Caco-2 (cell line): ENCODE measurements at regions not wholly inside any gene's neighbourhood (a gene's known extent, or its start where the extent isn't known, plus 50 kb on each side); places are given as distances from the start of the nearest gene placed in this dataset.

Experiments
- BruUV-seq: library from RNA; stranded (reverse); fragments of 400-500 nt; replicated peaks from 2 replicates; lab custom pipeline; 2021; lab: Mats Ljungman, UMichigan
- CTCF ChIA-PET: fragments of 300-600 bp; sonication (Branson Sonifier 250); formaldehyde crosslinking; loops from one replicate; lab custom pipeline; 2022; ENCODE audit warnings: antibody characterized with exemption; lab: Charles Lee
- POLR2A ChIA-PET: fragments of 300-600 bp; sonication (Branson Sonifier 250); formaldehyde crosslinking; loops from one replicate; lab custom pipeline; 2022; ENCODE audit warnings: antibody characterized with exemption; lab: Charles Lee
- DNase-seq, 2 experiments: peaks; one replicate each; pipeline versions ENCODE4 v3.0.0 to v3.0.0-alpha.2; 2020 to 2022
- H3K27me3 ChIP-seq: replicated peaks from 2 replicates; pipeline ENCODE4 v1.6.0; 2011; ENCODE audit warnings: low read length; ENCODE audit not compliant: control insufficient read depth, insufficient read depth
- H3K36me3 ChIP-seq: 2 replicates; pipeline ENCODE4 v1.5.1; 2011; ENCODE audit warnings: low read length; ENCODE audit not compliant: control insufficient read depth, insufficient read depth
- H3K4me1 ChIP-seq: fragments of 250-450 bp; sonication (Bioruptor Pico); 2 replicates; pipeline ENCODE4 v1.5.1; 2020; ENCODE audit warnings: mild to moderate bottlenecking
- H3K4me3 ChIP-seq: 2 replicates; pipeline ENCODE4 v1.5.1; 2011; ENCODE audit warnings: low read depth, mild to moderate bottlenecking, control low read depth, low read length
- H3K9me3 ChIP-seq: fragments of 250-450 bp; sonication (Bioruptor Pico); 2 replicates; pipeline ENCODE4 v1.5.1; 2020; ENCODE audit warnings: mild to moderate bottlenecking, moderate library complexity
- H3K27ac Mint-ChIP-seq: one replicate; pipeline ENCODE4 v1.8.0; 2022; ENCODE audit warnings: mixed read lengths; ENCODE audit not compliant: unreplicated experiment
- H3K27me3 Mint-ChIP-seq: one replicate; pipeline ENCODE4 v1.8.0; 2022; ENCODE audit warnings: mixed read lengths; ENCODE audit not compliant: insufficient read depth, unreplicated experiment
- H3K36me3 Mint-ChIP-seq: one replicate; pipeline ENCODE4 v1.8.0; 2022; ENCODE audit warnings: mild to moderate bottlenecking, mixed read lengths; ENCODE audit not compliant: insufficient read depth, unreplicated experiment
- H3K4me1 Mint-ChIP-seq: one replicate; pipeline ENCODE4 v1.8.0; 2022; ENCODE audit warnings: low read depth, mixed read lengths; ENCODE audit not compliant: unreplicated experiment
- H3K4me3 Mint-ChIP-seq: one replicate; pipeline ENCODE4 v1.8.0; 2022; ENCODE audit warnings: mild to moderate bottlenecking, moderate library complexity, mixed read lengths; ENCODE audit not compliant: unreplicated experiment
- H3K9me3 Mint-ChIP-seq: one replicate; pipeline ENCODE4 v1.8.0; 2022; ENCODE audit warnings: mixed read lengths; ENCODE audit not compliant: unreplicated experiment
- intact Hi-C: fragments of 100-400 bp; cut with micrococcal nuclease; formaldehyde crosslinking; loops from one replicate; pipeline ENCODE4 v1.10.0; 2022; ENCODE audit not compliant: unreplicated experiment
- TF ChIP-seq, protein P1 (sequence below), 2 experiments: fragments of 200-600 bp in 1 of 2; IDR thresholded peaks; 1 replicate in 1 of 2; 2 replicates in 1 of 2; pipeline versions ENCODE4 v1.5.1 to v1.8.0; 2011 to 2022; ENCODE audit warnings: antibody characterized with exemption in 1 of 2, control low read depth in 1 of 2, inconsistent platforms in 1 of 2, low read depth in 1 of 2, low read length in 1 of 2, mild to moderate bottlenecking in 1 of 2, moderate library complexity in 1 of 2; ENCODE audit not compliant: insufficient read depth in 1 of 2, severe bottlenecking in 1 of 2, unreplicated experiment in 1 of 2

DNA sequence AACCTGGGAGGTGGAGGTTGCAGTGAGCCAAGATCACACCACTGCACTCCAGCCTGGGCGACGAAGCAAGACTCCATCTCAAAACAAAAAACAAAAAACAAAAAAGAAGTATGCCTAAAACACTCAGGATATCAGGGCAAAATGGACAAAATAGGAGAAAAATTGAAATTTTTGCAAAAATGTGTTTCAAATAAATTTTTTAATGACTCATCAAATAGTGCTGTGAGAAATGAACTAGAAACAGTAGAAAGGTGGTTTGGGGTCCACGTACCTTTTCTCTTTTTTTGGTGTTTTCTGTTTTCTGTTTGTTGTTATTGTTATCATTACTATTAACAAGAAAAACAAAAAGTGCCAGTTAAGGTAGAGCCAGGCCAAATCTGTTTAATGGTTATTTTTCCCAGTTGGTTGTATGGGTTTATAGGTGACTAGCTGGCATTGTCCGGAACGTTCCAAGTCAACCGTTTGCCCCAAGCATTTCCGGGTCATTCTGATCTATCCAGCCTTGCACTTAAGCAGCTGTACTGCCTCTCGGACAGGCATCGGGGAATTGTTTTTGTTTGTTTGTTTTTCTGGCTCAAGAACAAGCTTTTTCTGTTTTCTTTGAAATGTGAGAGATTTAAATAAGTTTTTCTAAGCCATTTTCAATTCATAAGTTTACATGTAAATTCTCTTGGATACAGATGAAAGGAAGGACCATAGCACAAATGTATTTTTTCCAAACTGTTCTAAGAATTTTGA lies 157.0 kb upstream of the NEBL start:
- POLR2A ChIA-PET: no interaction called here
- no peak overlapping the region for H3K27ac Mint-ChIP-seq

DNA sequence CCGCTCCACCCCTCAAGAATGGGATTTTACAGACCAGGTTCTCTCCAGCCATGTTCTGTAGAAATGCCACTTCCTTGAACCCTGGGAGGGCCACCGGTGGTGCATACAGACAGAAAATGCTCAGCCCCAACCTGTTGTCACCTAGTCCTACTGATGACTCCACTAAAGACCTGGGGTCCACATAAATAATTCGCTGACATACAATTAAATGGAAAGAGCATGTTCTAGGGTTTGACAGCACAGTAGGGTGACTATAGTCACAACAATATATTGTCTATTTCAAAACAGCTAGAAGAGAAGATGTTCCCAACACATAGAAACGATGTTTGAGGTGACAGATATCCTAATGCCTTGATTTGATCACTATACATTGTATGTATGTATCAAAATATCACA lies 155.6 kb upstream of the NEBL start:
- Histone ChIP-seq H3K27me3 (no peaks in the 10 kb centered on the region), H3K9me3 (no peaks in the 10 kb centered on the region; the same call in 1 of the 2 replicates), H3K36me3 (no peaks in the 10 kb centered on the region), H3K4me3 (no peak overlapping the region), H3K4me1 (no peaks in the 10 kb centered on the region)
- intact Hi-C loops: no loop called here
- POLR2A ChIA-PET: no interaction called here
- Mint-ChIP-seq H3K4me3 (no peak overlapping the region), H3K9me3 (peaks cover 8% of the 10 kb centered on the region), H3K27ac (no peak overlapping the region), H3K36me3 (no peaks in the 10 kb centered on the region), H3K27me3 (peaks cover 2% of the 10 kb centered on the region), H3K4me1 (no peaks in the 10 kb centered on the region)
- CTCF ChIA-PET: no interaction called here
- TF ChIP-seq, protein P1, sequence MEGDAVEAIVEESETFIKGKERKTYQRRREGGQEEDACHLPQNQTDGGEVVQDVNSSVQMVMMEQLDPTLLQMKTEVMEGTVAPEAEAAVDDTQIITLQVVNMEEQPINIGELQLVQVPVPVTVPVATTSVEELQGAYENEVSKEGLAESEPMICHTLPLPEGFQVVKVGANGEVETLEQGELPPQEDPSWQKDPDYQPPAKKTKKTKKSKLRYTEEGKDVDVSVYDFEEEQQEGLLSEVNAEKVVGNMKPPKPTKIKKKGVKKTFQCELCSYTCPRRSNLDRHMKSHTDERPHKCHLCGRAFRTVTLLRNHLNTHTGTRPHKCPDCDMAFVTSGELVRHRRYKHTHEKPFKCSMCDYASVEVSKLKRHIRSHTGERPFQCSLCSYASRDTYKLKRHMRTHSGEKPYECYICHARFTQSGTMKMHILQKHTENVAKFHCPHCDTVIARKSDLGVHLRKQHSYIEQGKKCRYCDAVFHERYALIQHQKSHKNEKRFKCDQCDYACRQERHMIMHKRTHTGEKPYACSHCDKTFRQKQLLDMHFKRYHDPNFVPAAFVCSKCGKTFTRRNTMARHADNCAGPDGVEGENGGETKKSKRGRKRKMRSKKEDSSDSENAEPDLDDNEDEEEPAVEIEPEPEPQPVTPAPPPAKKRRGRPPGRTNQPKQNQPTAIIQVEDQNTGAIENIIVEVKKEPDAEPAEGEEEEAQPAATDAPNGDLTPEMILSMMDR (IDR thresholded peaks at IDR 0.05; ENCODE audit: insufficient read depth in 1 of 2, low read depth in 1 of 2, low read length in 1 of 2, severe bottlenecking in 1 of 2, unreplicated experiment in 1 of 2): no peak
- BruUV-seq: no TSS peak
- DNase-seq: no peak

More for the DNA sequence above, 157.0 kb upstream of the NEBL start:
- Histone ChIP-seq H3K9me3 (peaks cover 10% of the 10 kb centered on the region), H3K27me3 (no peaks in the 10 kb centered on the region), H3K4me3 (no peak overlapping the region), H3K4me1 (no peaks in the 10 kb centered on the region), H3K36me3 (no peaks in the 10 kb centered on the region)
- Mint-ChIP-seq H3K36me3 (no peaks in the 10 kb centered on the region), H3K9me3 (peaks cover 8% of the 10 kb centered on the region), H3K27me3 (peaks cover 2% of the 10 kb centered on the region), H3K4me1 (no peaks in the 10 kb centered on the region), H3K4me3 (no peak overlapping the region)
- BruUV-seq: no TSS peak
- intact Hi-C loops: no loop called here
- DNase-seq: no peak
- TF ChIP-seq, protein P1 (IDR thresholded peaks at IDR 0.05; ENCODE audit: insufficient read depth in 1 of 2, low read depth in 1 of 2, low read length in 1 of 2, severe bottlenecking in 1 of 2, unreplicated experiment in 1 of 2): no peak
- CTCF ChIA-PET: no interaction called here

GRCh38 chr10:21052072-21052708 lies 155.1 kb upstream of the NEBL start:
- Mint-ChIP-seq H3K27ac (no peak overlapping the region), H3K9me3 (peaks cover 8% of the 10 kb centered on the region), H3K4me3 (no peak overlapping the region), H3K27me3 (peaks cover 2% of the 10 kb centered on the region), H3K4me1 (no peaks in the 10 kb centered on the region), H3K36me3 (no peaks in the 10 kb centered on the region)
- TF ChIP-seq, protein P1 (IDR thresholded peaks at IDR 0.05; ENCODE audit: insufficient read depth in 1 of 2, low read depth in 1 of 2, low read length in 1 of 2, severe bottlenecking in 1 of 2, unreplicated experiment in 1 of 2): no peak
- Histone ChIP-seq H3K36me3 (no peaks in the 10 kb centered on the region), H3K4me3 (no peak overlapping the region), H3K4me1 (no peaks in the 10 kb centered on the region), H3K27me3 (no peaks in the 10 kb centered on the region), H3K9me3 (no peaks in the 10 kb centered on the region; the same call in 1 of the 2 replicates)
- intact Hi-C loops: no loop called here
- POLR2A ChIA-PET: no interaction called here
- DNase-seq: no peak
- CTCF ChIA-PET: interaction anchor here (0.6 kb wide), 1 partner anchor 177 kb away, joined by 3 read pairs; no protein-coding TSS in a partner anchor
- no TSS peak for BruUV-seq
